OCI-LY3 (cell line): ENCODE measurements at regions not wholly inside any gene's neighbourhood (a gene's known extent, or its start where the extent isn't known, plus 50 kb on each side); places are given as distances from the start of the nearest gene placed in this dataset.

ENCODE experiments used
- CTCF ChIP-seq: fragments of 200-600, 300-600 bp; sonication (generic); IDR thresholded peaks from 2 replicates; pipeline ENCODE4 v1.5.1; 2014; ENCODE audit warnings: antibody characterized with exemption, low read length, low read depth
- EZH2phosphoT487 ChIP-seq: fragments of 200-600 bp; shearing (Covaris generic); IDR thresholded peaks from 2 replicates; pipeline ENCODE4 v1.6.1; 2018; ENCODE audit warnings: antibody characterized with exemption, mixed run types, low read depth

DNA sequence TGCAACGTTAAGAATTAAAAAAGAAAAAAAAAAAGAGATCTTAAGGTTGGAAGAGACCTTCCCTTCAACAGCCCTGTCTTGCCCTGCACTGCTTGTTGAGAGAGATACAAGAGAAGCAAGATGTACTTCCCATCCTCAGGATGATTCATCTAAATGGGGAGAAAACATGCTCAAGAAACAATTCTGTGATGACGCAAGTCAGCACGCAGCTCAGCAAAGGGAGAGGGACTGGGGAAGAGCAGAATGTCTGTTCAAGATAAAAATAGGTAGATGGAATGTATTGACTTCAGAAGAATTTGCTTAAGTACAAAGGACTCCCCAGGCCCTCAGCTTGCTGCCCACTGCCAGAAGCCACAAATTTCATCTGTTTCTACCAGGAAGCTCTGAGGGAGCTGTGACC lies 198.2 kb upstream of the SPRED2 start:
- TF ChIP-seq CTCF (no peak), EZH2phosphoT487 (no peak)
